ENCODE measurements at regions not wholly inside any gene's neighbourhood (a gene's known extent, or its start where the extent isn't known, plus 50 kb on each side); places are given as distances from the start of the nearest gene placed in this dataset.

GRCh38 chr6:925656-926213 is 232.8 kb upstream of the EXOC2 start:
- Histone ChIP-seq H2AFZ (ENCODE audit: low read length) (no peak overlapping the region), H4K20me1 (ENCODE audit: control insufficient read depth, extremely low read depth, insufficient read depth, low read length) (no peaks in the 10 kb centered on the region), H3K36me3 (ENCODE audit: control insufficient read depth, insufficient read depth, low read length) (no peaks in the 10 kb centered on the region), H3K27me3 (ENCODE audit: control insufficient read depth, insufficient read depth, low read length) (peaks cover 5% of the 10 kb centered on the region), H3K79me2 (ENCODE audit: control insufficient read depth, insufficient read depth, low read length) (no peaks in the 10 kb centered on the region), H3K9me3 (ENCODE audit: control insufficient read depth, insufficient read depth, low read depth, low read length) (no peaks in the 10 kb centered on the region), H3K9ac (ENCODE audit: insufficient read depth, low read length) (no peak overlapping the region), H3K4me1 (ENCODE audit: control insufficient read depth, extremely low read depth, insufficient read depth, low read length) (no peaks in the 10 kb centered on the region), H3K4me3 (replicated peaks in 1 of 4; ENCODE audit: control extremely low read depth in 1 of 4, insufficient read depth in 1 of 4, low read depth in 3 of 4, low read length in 4 of 4) (no peak overlapping the region), H3K4me2 (ENCODE audit: extremely low read depth, insufficient read depth, low read length) (no peak overlapping the region), H3K27ac (ENCODE audit: insufficient read depth, low read length) (no peak overlapping the region)
- TF ChIP-seq CTCF (conservative IDR thresholded peaks at IDR 0.05 in 1 of 2, IDR thresholded peaks at IDR 0.05 in 1 of 2; ENCODE audit: low read depth in 1 of 2, low read length in 2 of 2) (no peak), EZH2 (IDR thresholded peaks at IDR 0.05; ENCODE audit: low read length, missing control alignments) (no peak)
- no peak for DNase-seq (ENCODE audit: low read depth in 2 of 2)

- Histone ChIP-seq H4K20me1 (ENCODE audit: control insufficient read depth, extremely low read depth, insufficient read depth, low read length) (no peaks in the 10 kb centered on the region), H3K9me3 (ENCODE audit: control insufficient read depth, insufficient read depth, low read depth, low read length) (no peaks in the 10 kb centered on the region), H3K27ac (ENCODE audit: insufficient read depth, low read length) (no peak overlapping the region), H3K36me3 (ENCODE audit: control insufficient read depth, insufficient read depth, low read length) (no peaks in the 10 kb centered on the region), H3K79me2 (ENCODE audit: control insufficient read depth, insufficient read depth, low read length) (no peaks in the 10 kb centered on the region), H3K4me1 (ENCODE audit: control insufficient read depth, extremely low read depth, insufficient read depth, low read length) (no peaks in the 10 kb centered on the region), H2AFZ (ENCODE audit: low read length) (no peak overlapping the region), H3K9ac (ENCODE audit: insufficient read depth, low read length) (no peak overlapping the region), H3K4me3 (replicated peaks in 1 of 4; ENCODE audit: control extremely low read depth in 1 of 4, insufficient read depth in 1 of 4, low read depth in 3 of 4, low read length in 4 of 4) (no peak overlapping the region), H3K4me2 (ENCODE audit: extremely low read depth, insufficient read depth, low read length) (no peak overlapping the region), H3K27me3 (ENCODE audit: control insufficient read depth, insufficient read depth, low read length) (peaks cover 5% of the 10 kb centered on the region)
- no peak for TF ChIP-seq CTCF (conservative IDR thresholded peaks at IDR 0.05 in 1 of 2, IDR thresholded peaks at IDR 0.05 in 1 of 2; ENCODE audit: low read depth in 1 of 2, low read length in 2 of 2)
- no peak for TF ChIP-seq EZH2 (IDR thresholded peaks at IDR 0.05; ENCODE audit: low read length, missing control alignments)
- no peak for DNase-seq (ENCODE audit: low read depth in 2 of 2)
These were observed 231.7 kb upstream of the EXOC2 start for GRCh38 chr6:924661-925060.

GRCh38 chr6:921400-921799 is 228.5 kb upstream of the EXOC2 start:
- H4K20me1 ChIP-seq (ENCODE audit: control insufficient read depth, extremely low read depth, insufficient read depth, low read length) = no peaks in the 10 kb centered on the region
- no peaks in the 10 kb centered on the region for H3K79me2 ChIP-seq (ENCODE audit: control insufficient read depth, insufficient read depth, low read length)
- no peak for DNase-seq (ENCODE audit: low read depth in 2 of 2)
- no peak overlapping the region for H3K27ac ChIP-seq (ENCODE audit: insufficient read depth, low read length)
- H3K27me3 ChIP-seq (ENCODE audit: control insufficient read depth, insufficient read depth, low read length) = peaks cover 5% of the 10 kb centered on the region
- no peak overlapping the region for H3K9ac ChIP-seq (ENCODE audit: insufficient read depth, low read length)
- no peaks in the 10 kb centered on the region for H3K4me1 ChIP-seq (ENCODE audit: control insufficient read depth, extremely low read depth, insufficient read depth, low read length)
- no peak overlapping the region for H2AFZ ChIP-seq (ENCODE audit: low read length)
- TF ChIP-seq EZH2 (IDR thresholded peaks at IDR 0.05; ENCODE audit: low read length, missing control alignments) = no peak
- TF ChIP-seq CTCF (conservative IDR thresholded peaks at IDR 0.05 in 1 of 2, IDR thresholded peaks at IDR 0.05 in 1 of 2; ENCODE audit: low read depth in 1 of 2, low read length in 2 of 2) = no peak
- H3K9me3 ChIP-seq (ENCODE audit: control insufficient read depth, insufficient read depth, low read depth, low read length) = no peaks in the 10 kb centered on the region
- H3K4me2 ChIP-seq (ENCODE audit: extremely low read depth, insufficient read depth, low read length) = no peak overlapping the region
- no peaks in the 10 kb centered on the region for H3K36me3 ChIP-seq (ENCODE audit: control insufficient read depth, insufficient read depth, low read length)
- no peak overlapping the region for H3K4me3 ChIP-seq (replicated peaks in 1 of 4; ENCODE audit: control extremely low read depth in 1 of 4, insufficient read depth in 1 of 4, low read depth in 3 of 4, low read length in 4 of 4)
